Stimulated activated CD4-positive, alpha-beta T cell treated with anti-CD3 and anti-CD28 coated beads, Interleukin-4, amount 100 ng/mL, for 1 hour (primary cell): ENCODE measurements at regions not wholly inside any gene's neighbourhood (a gene's known extent, or its start where the extent isn't known, plus 50 kb on each side); places are given as distances from the start of the nearest gene placed in this dataset.

ENCODE experiments used
- DNase-seq: peaks from one replicate; pipeline ENCODE4 v3.0.0-alpha.2; 2020

DNA sequence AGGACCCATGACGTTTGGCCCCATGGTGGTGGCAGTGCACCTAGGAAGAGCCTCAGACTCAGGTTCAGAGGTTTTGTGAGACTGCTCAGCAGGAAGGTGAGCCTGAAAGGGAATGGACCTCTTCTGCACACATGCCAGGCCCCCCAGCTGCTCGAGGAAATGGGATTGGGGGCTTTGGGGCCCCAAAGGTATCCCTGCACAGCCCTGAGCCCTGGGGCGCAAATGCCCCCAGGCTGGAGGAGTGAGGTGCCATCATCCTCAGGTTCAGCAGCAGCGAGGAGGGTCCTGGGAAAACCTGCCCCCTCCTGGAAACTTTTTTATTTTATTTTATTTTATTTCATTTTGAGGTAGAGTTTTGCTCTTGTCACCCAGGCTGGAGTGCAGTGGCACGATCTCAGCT lies 171.8 kb upstream of the MVB12B start:
- no peak for DNase-seq

DNA sequence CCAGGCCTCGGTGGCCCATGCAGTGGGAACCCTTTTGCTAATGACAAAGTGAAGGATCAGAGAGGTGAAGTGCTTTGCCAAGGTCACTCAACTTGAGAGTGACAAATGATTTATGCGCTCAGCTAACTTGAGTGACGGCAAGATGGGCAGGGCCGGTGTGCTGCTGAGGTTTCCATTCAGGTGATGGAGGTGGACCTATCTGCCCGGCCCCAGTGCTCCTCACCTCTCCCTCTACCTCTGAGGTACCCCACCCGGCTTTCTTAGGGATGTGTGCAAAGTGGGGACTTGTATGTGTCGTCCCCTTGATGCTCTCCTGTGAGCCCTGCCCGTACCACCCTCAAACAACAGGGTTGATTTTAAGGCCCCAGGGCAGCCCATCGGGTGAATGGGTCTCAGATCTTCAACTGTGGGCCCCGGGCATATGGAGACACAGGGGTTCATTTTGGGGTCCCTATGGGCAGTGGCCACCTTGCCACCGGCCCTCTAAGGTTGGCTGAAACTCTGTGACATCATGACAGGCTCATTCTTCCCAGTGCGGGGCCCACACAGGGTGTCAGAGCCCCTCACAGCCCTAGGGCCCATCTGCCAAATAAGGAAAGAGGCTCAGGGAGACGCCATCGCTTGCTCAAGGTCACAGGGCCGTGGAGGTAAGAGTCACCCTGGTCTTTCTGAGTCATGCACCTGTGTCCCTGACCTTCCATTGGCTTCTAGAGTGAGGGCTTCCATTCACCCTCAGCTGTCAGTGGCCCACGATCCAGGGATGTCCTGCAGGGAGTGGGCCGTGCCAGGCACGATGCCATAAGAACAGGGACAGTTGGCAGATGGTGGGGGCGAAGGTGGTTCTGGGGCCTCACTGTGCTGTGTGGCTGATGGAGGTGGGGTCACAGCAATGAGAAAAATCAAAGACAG lies 170.6 kb upstream of the MVB12B start:
- no peak for DNase-seq

DNA sequence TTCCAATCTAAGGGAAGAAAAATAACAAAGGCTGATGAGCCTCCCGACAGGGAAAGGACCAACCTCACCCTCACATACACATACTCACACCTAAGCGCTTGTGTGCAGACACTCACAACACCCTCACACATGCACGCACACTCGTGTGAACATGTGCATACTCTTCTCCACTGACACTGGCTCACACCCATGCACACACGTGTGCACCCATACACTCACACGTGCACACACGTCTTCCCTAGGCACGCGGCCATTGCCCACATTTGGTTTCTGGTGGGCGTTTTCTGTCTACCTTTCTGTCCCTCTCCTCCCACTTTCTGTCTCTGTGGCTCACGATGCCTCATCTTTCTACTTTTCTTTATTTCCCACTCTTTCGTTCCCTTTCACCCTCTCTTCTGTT lies 169.7 kb upstream of the MVB12B start:
- no peak for DNase-seq

DNA sequence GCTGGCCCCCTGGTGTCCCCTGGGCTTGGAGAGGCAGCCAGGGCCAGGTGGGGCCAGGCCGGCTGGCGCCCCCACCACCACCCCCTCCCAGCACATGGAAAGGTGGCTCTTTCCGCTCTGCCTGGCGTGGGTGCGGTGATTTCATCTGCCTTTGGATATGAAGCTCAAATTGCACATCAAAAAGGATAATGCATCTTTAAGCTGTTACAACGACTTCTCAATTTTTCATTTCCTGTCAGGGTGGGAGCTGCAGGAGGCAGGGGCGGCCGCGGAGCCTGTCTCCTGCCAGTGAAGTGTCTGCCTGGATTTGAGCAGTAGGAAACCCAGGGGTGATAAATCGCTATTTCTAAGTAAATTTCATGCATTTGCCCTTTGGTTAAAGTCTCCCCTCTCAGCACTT lies 169.2 kb upstream of the MVB12B start:
- no peak for DNase-seq

DNA sequence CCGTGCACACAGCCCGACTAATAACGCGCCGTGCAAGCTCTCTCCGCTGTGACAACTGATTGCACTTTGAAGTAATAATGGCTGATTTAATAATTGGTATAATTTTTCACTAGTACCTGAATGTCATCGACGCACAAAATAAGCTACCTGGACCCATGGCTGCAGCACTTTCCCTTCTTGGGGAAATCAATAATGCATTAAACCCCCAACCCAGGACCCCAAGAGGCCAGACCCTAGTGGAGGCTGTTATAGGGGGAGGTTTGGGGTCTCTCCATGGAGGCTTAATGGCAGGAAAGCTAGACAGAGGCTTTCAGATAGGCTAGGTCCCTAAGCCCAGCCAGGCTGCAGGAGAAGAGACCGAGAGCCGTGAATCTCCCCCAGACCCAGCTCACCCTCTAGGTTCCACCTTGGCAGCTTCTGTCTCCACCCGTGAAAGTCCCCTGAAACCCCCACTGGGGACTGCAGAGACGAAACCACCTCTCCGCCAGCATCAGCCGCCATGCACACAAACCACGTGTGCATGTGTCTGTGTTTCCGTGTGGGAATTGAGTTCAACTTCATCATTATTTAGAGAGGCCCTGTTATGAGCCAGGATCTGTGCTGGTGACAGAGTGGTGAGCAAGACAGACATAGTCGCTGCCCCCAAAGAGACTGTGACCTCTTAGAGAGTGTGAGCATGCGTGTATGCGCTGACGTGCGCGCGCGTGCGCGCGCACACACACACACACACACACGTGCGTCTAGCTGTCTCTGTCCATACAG lies 168.6 kb upstream of the MVB12B start:
- DNase-seq = no peak

DNA sequence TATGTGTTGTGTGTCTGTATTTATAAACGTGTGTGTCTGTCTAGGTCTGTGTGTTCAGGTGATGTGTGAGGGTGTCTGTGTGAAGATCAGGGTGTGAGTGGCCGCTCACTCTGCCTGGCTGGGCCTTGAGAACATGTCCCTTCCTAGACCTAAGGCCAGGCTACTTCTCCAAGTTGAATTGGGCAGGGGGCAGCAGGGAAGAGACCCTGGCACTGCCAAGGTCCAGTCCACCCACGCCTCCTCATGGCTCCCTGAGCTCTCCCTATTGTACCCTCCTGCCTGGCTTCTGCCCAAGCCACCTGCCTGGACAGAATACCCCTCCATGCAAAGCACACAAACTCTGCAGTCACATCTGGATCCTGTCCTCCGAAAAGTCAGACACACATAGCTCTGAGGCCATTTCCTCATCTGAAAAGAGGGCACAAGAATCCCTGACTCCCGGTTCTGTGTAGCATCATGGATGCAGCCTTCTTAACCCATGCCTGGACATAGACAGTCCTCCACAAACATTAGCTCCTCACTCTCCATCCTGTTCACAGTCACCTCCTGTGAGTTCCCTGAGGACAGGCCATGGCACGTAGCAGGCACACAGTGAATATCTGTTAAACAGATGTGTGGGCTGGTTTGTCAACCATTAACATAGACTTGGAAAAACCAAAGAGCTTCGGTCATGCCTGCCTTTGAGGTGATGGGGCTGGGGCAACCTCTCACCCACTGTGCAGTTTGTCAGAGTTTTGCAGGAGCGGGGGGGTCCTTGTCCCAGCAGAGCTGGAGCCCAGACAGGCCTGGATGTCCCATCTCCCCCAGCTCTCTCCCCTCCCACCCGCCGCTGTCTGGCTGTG lies 167.8 kb upstream of the MVB12B start:
- DNase-seq = no peak

DNA sequence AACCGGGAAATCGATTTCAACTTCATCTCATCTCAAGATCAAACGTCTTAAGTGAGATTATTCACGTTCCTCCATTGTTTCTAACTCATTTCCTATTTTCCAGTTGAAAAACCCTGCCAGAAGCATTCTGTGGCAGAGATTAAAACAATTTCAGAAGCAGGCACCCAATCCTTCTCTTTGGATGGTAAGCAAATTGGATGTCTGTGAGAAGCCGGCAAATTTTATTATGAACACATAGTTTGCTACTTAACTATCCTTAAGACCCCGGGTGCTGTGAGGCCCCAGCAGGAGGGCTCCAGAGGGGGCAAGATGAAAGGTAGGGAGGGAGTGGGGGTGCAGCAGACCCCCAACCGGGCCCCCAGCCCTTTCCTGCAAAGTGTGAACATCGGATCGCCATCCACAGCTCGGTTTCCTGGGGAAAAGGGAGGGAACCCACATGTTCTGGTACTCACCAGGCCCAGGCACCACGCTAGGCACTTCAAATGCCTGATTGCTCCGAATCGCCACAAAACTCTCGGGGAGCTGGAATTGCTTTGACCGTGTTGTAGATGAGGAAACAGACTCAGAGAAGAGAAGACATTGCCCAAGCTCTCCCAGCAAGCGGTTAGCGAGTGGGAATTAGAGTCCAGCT lies 167.1 kb upstream of the MVB12B start:
- no peak for DNase-seq

DNA sequence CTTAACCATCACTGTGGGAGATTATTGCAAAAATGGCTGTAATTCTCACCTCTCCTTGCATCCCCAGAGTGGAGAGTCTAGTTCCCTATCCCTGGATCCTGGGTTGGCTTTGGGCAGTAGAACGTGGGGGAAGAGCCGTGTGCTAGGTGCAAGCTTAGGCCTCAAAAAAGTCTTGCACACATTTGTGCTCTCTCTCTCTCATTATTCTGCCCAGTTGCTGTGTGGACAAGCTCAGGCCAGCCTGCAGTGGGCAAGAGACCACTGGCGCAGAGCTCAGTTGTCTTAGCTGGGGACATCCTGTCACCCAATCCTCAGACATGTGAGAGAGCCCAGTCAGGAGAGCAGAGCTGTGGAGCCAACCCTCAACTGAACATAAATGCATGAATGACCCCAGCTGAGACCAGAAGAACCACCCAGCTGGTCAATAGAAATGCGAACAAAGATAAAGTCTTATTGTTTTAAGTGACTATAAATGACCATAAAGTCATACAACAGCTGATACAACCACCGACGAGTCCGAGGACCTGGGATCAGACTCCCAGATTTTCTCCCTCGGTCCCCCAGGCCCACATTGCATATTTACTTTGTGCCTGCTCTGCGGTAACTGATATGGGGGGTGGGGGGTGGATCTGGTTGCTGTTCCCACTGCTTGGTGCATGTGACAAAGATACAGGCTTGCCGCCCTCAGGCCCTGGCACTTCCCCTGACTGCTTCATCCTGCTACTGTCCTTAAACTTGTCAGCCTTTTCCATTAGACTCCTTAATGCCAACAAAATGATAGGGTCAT lies 166.4 kb upstream of the MVB12B start:
- no peak for DNase-seq

DNA sequence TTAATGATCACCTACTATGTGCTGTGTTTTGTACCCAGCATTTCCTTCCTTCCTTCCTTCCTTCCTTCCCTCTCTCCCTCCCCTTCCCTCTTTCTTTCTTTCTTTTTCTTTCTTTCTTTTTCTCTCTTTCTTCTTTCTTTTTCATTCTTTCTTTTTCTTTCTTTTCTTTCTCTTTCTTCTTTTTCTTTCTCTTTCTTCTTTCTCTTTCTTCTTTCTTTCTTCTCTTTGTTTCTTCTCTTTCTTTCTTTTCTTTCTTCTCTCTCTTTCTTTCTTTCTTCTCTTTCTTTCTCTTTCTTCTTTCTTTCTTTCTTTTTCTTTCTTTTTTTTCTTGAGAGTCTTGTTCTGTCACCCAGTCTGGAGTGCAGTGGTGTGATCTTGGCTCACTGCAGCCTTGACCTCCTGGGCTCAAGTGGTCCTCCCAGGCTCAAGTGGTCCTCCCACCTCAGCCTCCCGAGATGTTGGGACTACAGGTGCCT lies 165.7 kb upstream of the MVB12B start:
- DNase-seq = no peak

DNA sequence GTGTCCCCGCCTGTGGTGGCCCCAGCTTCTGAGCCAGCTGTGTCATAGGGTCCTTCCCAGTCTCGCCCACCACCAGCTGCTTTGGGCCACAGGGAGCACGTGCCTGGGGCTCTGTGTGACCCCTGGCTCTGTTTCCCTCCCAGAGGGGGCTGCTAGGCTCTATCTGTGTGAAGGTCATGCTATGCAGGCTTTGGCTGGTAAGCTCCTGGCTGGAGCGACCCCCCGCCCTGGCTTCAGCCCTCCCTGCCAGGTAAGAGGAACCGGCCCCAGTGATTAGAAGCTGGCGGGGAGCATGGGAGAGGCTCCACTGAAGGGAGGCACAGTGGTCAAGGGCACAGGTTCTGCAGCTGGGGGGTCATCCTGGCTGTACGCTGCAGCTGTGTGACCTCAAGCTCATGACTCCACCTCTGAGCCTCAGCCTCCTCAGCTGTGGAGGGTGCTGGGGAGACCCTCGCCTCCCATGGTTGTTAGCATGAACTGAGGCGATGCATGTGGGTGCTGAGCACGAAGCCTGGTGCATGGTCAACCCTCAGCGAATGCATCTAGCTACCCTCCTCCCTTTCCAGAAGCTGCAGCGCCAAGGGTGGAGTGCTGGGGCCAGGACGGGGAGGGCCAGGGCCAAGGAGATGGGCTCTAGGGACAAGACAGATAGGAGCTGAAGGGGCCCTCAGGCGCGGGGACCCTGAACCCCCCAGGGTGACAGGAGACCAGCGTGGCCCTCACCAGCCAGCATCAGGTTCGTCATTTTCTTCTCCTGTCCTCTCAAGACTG lies 163.8 kb upstream of the MVB12B start:
- DNase-seq = no peak

DNA sequence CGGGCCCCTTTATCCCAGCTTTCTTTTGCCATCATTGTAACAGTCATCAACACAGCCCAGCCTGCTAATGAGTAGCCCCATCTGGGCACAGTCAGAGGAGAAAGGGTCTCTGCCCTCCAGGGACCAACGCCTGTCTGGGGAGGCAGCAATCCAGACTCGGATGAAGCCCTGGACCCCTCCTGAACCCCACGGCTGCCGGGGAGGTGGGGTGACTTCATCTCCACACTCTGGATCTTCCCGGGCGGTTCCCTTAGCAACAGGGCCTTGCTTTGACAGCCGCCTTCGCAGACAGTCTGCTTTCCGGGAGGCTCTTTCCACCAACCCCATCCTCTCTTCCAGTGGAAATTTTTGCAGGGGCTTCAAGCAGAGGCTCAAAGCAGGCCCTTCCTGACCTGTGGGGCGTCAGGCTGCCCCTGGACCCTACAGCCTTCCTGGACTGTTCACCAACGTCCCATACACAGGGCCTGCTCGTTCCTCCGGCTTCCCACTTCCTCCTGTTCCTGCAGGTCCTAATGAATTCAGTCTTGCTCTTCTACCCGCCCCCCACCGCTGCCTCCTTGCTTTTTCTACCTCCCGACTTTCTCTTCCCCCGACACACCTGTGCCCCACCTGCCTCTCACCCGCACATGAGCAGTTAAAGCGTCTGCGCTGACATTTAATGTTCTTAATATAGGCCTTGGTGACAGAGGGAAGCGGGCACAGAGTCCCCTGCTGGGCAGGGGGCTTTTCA lies 161.7 kb upstream of the MVB12B start:
- no peak for DNase-seq

DNA sequence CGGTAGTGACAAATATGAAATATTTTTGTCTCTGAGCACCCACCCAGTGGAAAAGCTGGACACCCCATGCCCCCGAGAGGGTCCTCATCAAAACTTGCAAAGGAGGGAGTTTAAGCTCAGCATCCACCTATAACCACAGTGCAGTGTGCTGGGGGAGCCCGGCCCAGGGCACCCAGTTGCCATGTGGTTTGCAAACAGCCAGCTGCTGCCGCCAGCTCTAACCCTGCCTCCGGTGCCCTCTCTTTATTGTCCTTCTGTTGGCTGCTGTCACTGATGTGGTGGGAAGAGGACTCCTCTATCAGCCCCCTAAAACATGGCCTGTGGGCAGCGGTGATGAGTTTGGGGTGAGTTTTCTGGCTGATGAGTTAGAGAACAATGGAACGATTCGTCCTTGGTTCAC lies 160.9 kb upstream of the MVB12B start:
- DNase-seq = no peak

DNA sequence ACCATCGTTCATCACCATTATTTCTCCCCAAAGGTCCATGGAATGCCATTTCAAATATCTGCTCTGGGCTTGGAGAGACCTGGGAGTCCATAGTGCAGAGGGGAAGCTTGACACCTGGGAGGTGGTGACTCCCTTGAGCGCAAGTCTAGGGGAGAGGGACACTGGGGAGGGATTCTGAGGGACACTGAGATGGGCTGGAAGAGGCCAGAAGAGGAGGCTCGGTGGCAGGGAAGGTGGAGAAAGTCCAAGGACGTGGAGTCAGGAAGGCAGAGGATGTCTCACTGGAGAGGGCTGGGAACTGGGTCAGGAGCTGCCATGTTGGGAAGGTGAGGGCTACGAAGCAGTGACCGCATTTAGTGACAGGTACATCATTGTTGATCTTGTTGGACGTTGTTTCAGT lies 160.3 kb upstream of the MVB12B start:
- DNase-seq = no peak

DNA sequence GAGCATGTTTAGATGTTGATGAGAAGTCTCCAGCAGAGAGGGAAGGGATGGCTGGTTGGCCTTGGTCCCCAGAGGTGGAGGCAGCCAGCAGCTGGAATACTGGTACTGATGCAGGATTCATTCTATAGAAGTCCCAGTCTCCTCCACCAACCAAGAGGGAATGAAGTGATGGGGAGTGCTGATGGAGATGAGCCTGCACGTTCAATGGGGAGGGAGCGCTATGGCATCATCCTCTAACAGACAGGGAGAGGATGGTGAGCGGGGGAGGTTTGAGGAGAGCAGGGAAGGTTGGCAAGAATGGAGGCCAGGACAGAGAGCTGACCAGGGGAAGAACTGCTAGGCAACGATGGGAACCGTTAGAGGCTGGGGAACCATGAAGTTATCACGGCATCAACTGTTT lies 159.8 kb upstream of the MVB12B start:
- no peak for DNase-seq

DNA sequence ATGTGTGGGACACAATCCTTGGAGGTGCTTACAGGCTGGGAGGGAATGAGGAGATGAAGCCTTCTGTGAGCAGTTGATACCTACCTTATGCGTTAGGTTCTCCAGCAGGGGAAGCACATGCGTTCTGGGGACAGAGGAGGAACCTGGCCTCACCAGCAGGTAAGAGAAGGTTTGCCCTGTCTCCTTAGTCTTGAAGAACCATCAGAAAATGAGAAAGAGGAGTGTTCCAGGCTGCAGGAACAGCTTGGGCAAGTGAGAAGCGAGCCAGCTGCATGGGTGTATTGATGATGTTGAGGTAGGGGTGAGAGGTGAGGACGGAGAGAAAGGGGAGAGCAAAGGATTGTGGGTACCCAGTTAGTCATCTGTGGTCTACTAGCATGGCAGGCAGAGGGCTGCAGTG lies 156.9 kb upstream of the MVB12B start:
- no peak for DNase-seq

DNA sequence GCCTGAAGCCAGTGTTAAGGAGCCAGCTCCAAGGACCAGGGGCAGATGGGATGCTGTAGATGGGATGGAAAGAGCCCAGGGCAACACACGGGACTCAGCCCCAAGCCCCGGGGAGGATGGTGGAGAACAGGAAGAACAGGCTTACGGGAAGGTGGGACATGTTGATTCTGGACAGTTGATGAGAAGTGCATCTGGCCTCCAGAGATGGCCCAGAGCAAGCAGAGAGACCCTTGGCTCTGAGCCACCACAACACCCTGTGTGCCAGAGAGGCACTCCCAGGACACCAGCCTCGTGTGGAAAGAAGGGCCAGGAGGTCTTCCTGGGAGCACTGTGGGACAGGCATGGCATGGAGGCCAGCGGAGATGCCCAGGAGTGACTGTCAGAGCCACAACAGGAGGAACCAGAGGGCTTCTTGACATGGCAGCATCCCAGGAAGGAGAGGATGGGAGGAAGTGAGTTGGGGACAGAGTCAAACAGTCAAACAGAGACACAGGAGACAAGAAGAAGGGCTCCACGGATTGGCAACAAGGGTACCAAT lies 156.3 kb upstream of the MVB12B start:
- DNase-seq = no peak

DNA sequence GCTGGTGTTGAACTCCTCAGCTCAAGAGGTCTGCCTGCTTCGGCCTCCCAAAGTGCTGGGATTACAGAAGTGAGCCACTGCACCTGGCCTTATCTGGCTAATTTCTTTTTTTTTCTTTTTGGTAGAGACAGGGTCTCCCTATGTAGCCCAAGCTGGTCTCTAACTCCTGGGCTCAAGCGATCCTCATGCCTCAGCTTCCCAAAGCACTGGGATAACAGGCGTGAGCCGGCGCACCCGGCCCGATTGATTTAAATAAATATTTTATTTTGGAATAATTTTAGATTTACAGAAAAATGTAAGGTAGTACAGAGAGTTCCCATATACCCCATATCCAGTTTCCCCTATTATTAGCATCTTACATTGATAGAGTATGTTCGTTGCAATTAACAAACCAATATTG lies 155.0 kb upstream of the MVB12B start:
- DNase-seq = no peak

DNA sequence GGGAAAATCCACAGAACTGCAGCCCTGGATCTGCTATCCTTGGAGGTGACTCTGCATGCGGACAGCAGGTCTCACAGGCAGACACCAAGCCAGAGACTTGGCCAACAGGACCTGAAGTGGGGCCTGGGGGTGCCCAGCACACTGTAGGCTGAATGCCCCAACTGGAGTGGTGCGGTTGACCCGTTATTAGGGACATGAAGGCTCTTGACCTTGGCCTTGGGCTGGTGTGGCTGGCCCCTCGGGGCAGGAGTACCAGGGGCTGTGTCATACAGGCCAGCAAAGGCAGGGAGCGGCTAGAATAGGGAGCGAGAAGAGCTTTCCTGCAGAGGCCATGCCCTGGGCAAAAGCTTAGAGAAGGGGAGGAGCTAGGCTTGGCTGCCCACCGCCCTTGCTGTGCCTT lies 153.2 kb upstream of the MVB12B start:
- no peak for DNase-seq

DNA sequence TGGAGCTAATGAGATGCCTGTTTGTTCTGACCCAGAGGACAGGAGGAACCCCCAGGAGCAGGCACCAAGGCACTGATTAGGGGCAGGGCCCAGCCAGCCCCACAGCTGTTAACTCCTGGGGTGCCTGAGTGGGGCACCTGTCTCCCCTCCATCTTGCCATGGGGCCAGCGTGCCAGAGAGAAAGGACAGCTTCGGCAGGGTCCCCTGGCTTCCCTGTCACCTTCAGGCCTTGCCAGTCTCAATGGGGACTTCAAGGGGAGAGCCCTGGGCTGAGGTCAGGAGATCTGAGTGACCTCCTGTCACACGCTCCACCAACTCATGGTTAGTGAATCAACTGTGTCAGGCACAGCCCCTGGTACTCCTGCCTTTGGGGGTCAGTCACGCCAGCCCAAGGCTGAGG lies 152.7 kb upstream of the MVB12B start:
- DNase-seq = no peak

DNA sequence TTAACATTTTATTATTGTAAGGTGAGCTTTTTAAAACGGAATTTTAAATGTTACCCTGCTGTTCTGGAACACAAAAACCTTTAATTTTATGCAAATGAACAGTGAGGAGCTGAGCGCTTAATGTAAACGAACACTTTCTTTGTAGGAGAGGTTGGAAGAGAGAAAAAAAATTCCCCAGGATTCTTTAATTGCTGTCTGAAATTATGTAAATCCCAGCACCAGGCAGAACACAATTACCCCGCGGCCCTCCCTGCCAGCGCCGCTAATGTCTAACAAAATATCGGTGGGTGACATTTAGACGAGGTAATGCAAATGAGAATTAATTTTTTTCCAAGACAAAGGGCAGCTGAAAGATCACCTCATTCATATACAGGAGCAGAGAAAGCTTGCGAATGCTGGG lies 143.4 kb upstream of the MVB12B start:
- no peak for DNase-seq
